ENCODE measurements at regions not wholly inside any gene's neighbourhood (a gene's known extent, or its start where the extent isn't known, plus 50 kb on each side); places are given as distances from the start of the nearest gene placed in this dataset.

DNA sequence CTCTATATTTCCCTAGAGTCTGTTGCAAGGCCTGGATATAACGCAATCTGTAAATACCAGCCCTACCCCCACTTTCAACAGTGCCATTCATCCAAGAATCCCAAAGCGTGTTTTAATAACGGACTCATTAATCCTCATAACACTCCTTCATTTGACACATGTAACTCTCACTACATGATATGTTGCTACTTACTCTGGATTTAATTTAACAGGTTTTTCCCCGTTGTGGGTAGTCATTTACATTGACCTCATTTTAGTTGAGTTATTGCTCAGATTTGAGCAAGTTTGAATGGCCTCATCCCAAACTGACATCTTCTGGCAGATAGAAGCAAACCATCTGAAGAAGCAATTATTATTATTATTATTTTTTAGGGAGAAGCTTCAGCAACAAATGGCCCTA is 125.4 kb upstream of the NPVF start:
- no TSS peak for BruUV-seq (replicated peaks)
- no peaks in the 10 kb centered on the region for H3K36me3 ChIP-seq (ENCODE audit: insufficient read depth, low read length, poor library complexity, severe bottlenecking)
- no peak overlapping the region for H3K27ac ChIP-seq (ENCODE audit: low read depth, low read length, poor library complexity, severe bottlenecking)
- intact Hi-C loops (cut with micrococcal nuclease; ENCODE audit: unreplicated experiment) = no loop called here
- DNase-seq (ENCODE audit: low spot score) = no peak
- CTCF ChIA-PET = no interaction called here
- POLR2A ChIA-PET (ENCODE audit: low non-redundant PET) = no interaction called here
- TF ChIP-seq EZH2 (IDR thresholded peaks at IDR 0.05; ENCODE audit: borderline replicate concordance, low read depth, low read length, poor library complexity, severe bottlenecking) = no peak
- TF ChIP-seq, protein P1, sequence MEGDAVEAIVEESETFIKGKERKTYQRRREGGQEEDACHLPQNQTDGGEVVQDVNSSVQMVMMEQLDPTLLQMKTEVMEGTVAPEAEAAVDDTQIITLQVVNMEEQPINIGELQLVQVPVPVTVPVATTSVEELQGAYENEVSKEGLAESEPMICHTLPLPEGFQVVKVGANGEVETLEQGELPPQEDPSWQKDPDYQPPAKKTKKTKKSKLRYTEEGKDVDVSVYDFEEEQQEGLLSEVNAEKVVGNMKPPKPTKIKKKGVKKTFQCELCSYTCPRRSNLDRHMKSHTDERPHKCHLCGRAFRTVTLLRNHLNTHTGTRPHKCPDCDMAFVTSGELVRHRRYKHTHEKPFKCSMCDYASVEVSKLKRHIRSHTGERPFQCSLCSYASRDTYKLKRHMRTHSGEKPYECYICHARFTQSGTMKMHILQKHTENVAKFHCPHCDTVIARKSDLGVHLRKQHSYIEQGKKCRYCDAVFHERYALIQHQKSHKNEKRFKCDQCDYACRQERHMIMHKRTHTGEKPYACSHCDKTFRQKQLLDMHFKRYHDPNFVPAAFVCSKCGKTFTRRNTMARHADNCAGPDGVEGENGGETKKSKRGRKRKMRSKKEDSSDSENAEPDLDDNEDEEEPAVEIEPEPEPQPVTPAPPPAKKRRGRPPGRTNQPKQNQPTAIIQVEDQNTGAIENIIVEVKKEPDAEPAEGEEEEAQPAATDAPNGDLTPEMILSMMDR (conservative IDR thresholded peaks at IDR 0.05; ENCODE audit: low read depth, low read length) = no peak
- no peak overlapping the region for H3K4me3 ChIP-seq (ENCODE audit: low read depth, low read length, poor library complexity, severe bottlenecking)
- no peaks in the 10 kb centered on the region for H3K9me3 ChIP-seq (ENCODE audit: low read depth, low read length, poor library complexity, severe bottlenecking)
- H3K4me1 ChIP-seq (ENCODE audit: insufficient read depth, low read length, poor library complexity, severe bottlenecking) = no peaks in the 10 kb centered on the region
- peaks cover 28% of the 10 kb centered on the region for H3K27me3 ChIP-seq (replicated peaks; ENCODE audit: insufficient read depth, low read depth, low read length, poor library complexity)

DNA sequence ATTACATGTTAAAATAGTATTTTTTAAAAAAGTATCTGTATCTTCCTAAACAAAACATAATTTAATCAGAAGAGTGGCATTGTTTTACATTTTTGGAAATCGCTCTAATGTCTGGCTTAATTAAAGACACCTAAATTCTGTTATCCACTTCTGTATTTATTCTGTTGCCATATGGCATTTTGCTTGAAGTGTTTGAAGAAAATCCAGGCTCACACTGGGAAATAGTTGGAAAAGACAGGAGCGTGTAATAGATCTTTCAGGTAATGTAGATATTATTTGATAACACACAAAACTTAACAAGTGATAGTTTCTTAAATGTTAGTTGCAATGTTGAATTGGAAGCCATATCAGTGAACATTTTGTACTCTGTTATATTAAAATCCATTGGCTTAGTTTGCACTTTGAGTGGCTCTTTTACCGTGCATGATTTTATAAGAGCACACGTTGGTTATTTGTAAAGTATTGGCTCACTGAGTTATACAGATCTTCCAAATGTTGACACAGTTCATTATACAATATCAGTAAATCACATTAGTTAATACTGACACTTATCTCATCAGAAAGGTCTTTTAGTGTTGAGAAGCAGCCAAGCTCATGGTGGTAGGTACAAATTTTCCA is 128.4 kb upstream of the NPVF start:
- Histone ChIP-seq H3K4me3 (ENCODE audit: low read depth, low read length, poor library complexity, severe bottlenecking) (no peak overlapping the region), H3K27me3 (replicated peaks; ENCODE audit: insufficient read depth, low read depth, low read length, poor library complexity) (peaks cover 30% of the 10 kb centered on the region), H3K36me3 (ENCODE audit: insufficient read depth, low read length, poor library complexity, severe bottlenecking) (no peaks in the 10 kb centered on the region), H3K4me1 (ENCODE audit: insufficient read depth, low read length, poor library complexity, severe bottlenecking) (no peaks in the 10 kb centered on the region), H3K9me3 (ENCODE audit: low read depth, low read length, poor library complexity, severe bottlenecking) (no peaks in the 10 kb centered on the region), H3K27ac (ENCODE audit: low read depth, low read length, poor library complexity, severe bottlenecking) (no peak overlapping the region)
- BruUV-seq (replicated peaks) = no TSS peak
- POLR2A ChIA-PET (ENCODE audit: low non-redundant PET) = no interaction called here
- TF ChIP-seq, protein P1 (conservative IDR thresholded peaks at IDR 0.05; ENCODE audit: low read depth, low read length) = no peak
- TF ChIP-seq EZH2 (IDR thresholded peaks at IDR 0.05; ENCODE audit: borderline replicate concordance, low read depth, low read length, poor library complexity, severe bottlenecking) = no peak
- intact Hi-C loops (cut with micrococcal nuclease; ENCODE audit: unreplicated experiment) = no loop called here
- CTCF ChIA-PET = no interaction called here
- DNase-seq (ENCODE audit: low spot score) = no peak

DNA sequence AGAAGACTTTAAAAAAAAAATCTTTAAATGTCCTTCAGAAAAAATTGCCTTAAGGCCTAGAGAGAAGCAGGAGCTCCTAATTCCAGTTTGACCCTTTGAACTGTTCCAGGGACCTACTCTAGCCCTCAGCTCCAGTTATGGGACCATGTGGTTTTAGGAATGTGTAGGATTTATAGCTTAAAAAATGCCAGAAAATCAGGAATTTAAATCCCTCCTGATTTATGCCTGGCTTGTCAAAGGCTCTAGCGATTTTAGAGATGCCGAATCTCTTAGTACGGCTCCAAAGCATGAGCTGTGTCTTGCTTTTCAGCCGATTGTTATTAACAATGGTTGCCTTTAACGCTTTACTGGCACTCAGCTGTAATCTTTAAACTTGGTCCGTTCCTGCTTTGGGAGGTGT is 130.6 kb upstream of the NPVF start:
- BruUV-seq (replicated peaks) = no TSS peak
- no peak overlapping the region for H3K27ac ChIP-seq (ENCODE audit: low read depth, low read length, poor library complexity, severe bottlenecking)
- H3K36me3 ChIP-seq (ENCODE audit: insufficient read depth, low read length, poor library complexity, severe bottlenecking) = no peaks in the 10 kb centered on the region
- ChIA-PET CTCF (no interaction called here), POLR2A (ENCODE audit: low non-redundant PET) (no interaction called here)
- H3K4me1 ChIP-seq (ENCODE audit: insufficient read depth, low read length, poor library complexity, severe bottlenecking) = no peaks in the 10 kb centered on the region
- no peaks in the 10 kb centered on the region for H3K9me3 ChIP-seq (ENCODE audit: low read depth, low read length, poor library complexity, severe bottlenecking)
- intact Hi-C loops (cut with micrococcal nuclease; ENCODE audit: unreplicated experiment) = no loop called here
- H3K27me3 ChIP-seq (replicated peaks; ENCODE audit: insufficient read depth, low read depth, low read length, poor library complexity) = peaks cover 28% of the 10 kb centered on the region
- no peak for TF ChIP-seq EZH2 (IDR thresholded peaks at IDR 0.05; ENCODE audit: borderline replicate concordance, low read depth, low read length, poor library complexity, severe bottlenecking)
- TF ChIP-seq, protein P1 (conservative IDR thresholded peaks at IDR 0.05; ENCODE audit: low read depth, low read length) = no peak
- DNase-seq (ENCODE audit: low spot score) = no peak
- H3K4me3 ChIP-seq (ENCODE audit: low read depth, low read length, poor library complexity, severe bottlenecking) = no peak overlapping the region
